Thoracic aorta (tissue), 2 donors: ENCODE measurements at regions not wholly inside any gene's neighbourhood (a gene's known extent, or its start where the extent isn't known, plus 50 kb on each side); places are given as distances from the start of the nearest gene placed in this dataset.

Source experiments
- ATAC-seq: fragments of 150-250 bp; one replicate; pipeline ENCODE4 v1.8.0; 2017; ENCODE audit warnings: low read depth; ENCODE audit not compliant: insufficient number of reproducible peaks, low FRiP score
- DNase-seq: peaks from one replicate; pipeline ENCODE4 v3.0.0-alpha.2; 2020; ENCODE audit warnings: low spot score
- H3K27ac ChIP-seq, 2 donors: fragments of 200-600 bp; sonication (generic); 1 replicate in 1 of 2; 2 replicates in 1 of 2; pipeline ENCODE4 v1.5.1; 2016; ENCODE audit warnings: mild to moderate bottlenecking in 2 of 2, moderate library complexity in 2 of 2
- H3K27me3 ChIP-seq: fragments of 200-600 bp; sonication (generic); replicated peaks from 2 replicates; pipeline ENCODE4 v1.6.0; 2016; ENCODE audit warnings: mild to moderate bottlenecking; ENCODE audit not compliant: insufficient read depth
- H3K36me3 ChIP-seq: fragments of 200-600 bp; sonication (generic); one replicate; pipeline ENCODE4 v1.5.1; 2016
- H3K4me1 ChIP-seq, 2 donors: fragments of 200-600 bp; sonication (generic); 1 replicate in 1 of 2; 2 replicates in 1 of 2; pipeline versions ENCODE4 v1.5.1 to v1.6.0; 2016; ENCODE audit warnings: low read depth in 2 of 2, mild to moderate bottlenecking in 1 of 2; ENCODE audit not compliant: control insufficient read depth in 1 of 2
- H3K4me3 ChIP-seq: fragments of 200-600 bp; sonication (generic); 2 replicates; pipeline ENCODE4 v1.5.1; 2016; ENCODE audit warnings: mild to moderate bottlenecking
- H3K9me3 ChIP-seq: fragments of 200-600 bp; sonication (generic); 2 replicates; pipeline ENCODE4 v1.5.1; 2016
- CTCF ChIP-seq: fragments of 200-600 bp; sonication (generic); IDR thresholded peaks from one replicate; pipeline ENCODE4 v1.5.1; 2019; ENCODE audit warnings: antibody characterized with exemption

DNA sequence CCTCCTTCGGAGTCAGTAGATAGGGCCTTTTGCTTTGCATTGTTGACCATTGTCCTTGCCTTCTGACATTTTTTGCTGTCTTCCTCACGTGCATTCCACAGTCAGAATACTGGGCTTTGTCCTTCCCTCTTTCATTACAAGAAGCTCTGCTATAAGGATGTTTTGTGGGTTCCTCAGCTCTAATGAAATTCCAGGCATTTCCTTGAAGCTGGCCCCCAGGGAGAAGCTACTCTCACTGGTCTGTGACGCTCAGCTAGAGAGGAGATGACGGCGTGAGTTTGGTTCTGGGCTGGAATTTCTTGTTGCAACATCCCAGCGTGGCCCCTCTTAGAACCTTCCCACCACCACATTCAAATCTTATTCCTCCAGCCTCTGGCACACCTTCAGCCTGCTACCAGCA lies 210.2 kb downstream of the TJP1 start:
- Histone ChIP-seq H3K4me3 (no peak overlapping the region), H3K9me3 (no peaks in the 10 kb centered on the region), H3K36me3 (no peaks in the 10 kb centered on the region), H3K4me1 (peaks cover 5 to 13% of the 10 kb centered on the region in 2 donors), H3K27me3 (no peaks in the 10 kb centered on the region), H3K27ac (no peak overlapping the region)
- TF ChIP-seq CTCF = no peak
- DNase-seq (no peak), ATAC-seq (no peak)

DNA sequence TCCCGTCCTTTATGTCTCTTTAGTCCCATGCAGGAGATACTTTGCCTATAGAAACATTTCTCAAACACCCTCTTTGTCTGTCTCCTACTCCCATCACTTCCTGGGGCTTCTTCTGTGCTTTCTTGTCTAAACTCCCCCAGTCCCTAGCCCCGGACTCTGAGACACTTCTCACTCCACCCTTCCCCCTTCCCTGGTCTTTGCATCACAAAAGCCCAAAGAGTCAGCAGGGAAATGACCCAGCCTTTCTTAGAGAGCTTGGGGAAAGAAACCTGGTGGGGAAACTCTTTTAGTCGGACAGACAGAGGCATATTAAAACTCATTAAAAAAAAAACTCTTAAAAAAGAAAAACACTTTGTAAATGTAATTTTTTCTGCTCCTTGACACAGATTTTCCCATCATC lies 211.2 kb downstream of the TJP1 start:
- Histone ChIP-seq H3K27me3 (no peaks in the 10 kb centered on the region), H3K36me3 (no peaks in the 10 kb centered on the region), H3K9me3 (no peaks in the 10 kb centered on the region), H3K4me3 (no peak overlapping the region), H3K4me1 (peaks cover 5 to 13% of the 10 kb centered on the region in 2 donors), H3K27ac (no peak overlapping the region)
- ATAC-seq (no peak), DNase-seq (no peak)
- TF ChIP-seq CTCF = no peak

GRCh38 chr15:29601811-29602210 lies 220.5 kb downstream of the TJP1 start:
- Histone ChIP-seq H3K4me1 (no peaks in the 10 kb centered on the region), H3K27me3 (no peaks in the 10 kb centered on the region), H3K9me3 (no peaks in the 10 kb centered on the region), H3K4me3 (no peak overlapping the region), H3K27ac (no peak overlapping the region), H3K36me3 (no peaks in the 10 kb centered on the region)
- ATAC-seq (no peak), DNase-seq (no peak)
- TF ChIP-seq CTCF = no peak

DNA sequence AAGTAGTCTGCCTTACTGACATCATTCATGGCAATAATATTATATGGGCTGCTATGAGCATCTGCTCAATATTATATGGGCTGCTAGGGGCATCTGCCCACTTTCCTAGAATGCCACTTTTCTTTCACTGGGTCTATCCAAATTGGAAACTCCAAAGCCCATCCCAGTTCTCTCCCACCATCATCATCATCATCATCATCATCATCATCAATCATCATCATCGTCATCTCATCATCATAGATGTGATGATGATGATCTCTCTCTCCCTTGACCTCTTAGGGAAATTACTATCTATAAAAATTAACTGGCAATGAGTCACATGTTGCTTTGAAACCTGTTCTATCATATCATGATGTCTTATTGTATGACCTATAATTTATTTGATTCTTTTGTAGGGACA lies 222.0 kb downstream of the TJP1 start:
- Histone ChIP-seq H3K4me3 (no peak overlapping the region), H3K27ac (no peak overlapping the region), H3K36me3 (no peaks in the 10 kb centered on the region), H3K4me1 (no peaks in the 10 kb centered on the region), H3K9me3 (no peaks in the 10 kb centered on the region), H3K27me3 (no peaks in the 10 kb centered on the region)
- no peak for TF ChIP-seq CTCF
- no peak for DNase-seq
- ATAC-seq = no peak

DNA sequence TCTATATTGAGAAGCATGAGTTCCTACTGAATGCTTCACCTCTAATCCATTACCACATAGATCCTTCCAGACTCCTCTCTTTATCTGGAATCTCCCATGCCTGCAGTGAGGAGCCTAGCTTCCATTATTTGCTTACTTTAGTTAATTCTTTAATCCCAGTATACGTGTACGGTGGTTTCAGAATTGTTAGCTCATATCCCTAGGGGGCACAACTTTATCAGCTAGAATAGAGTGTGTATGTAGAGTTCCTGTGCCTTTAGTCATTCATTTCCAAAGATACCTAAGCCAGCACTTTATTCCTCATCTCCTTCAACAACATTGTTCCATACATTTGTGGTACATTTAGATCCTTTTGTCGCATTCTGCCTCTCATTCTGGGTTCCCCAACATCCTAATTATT lies 226.0 kb downstream of the TJP1 start:
- TF ChIP-seq CTCF = no peak
- Histone ChIP-seq H3K36me3 (no peaks in the 10 kb centered on the region), H3K9me3 (no peaks in the 10 kb centered on the region), H3K4me1 (no peaks in the 10 kb centered on the region), H3K27ac (no peak overlapping the region), H3K4me3 (no peak overlapping the region), H3K27me3 (no peaks in the 10 kb centered on the region)
- DNase-seq (no peak), ATAC-seq (no peak)
